GM19351 (cell line): ENCODE measurements at regions not wholly inside any gene's neighbourhood (a gene's known extent, or its start where the extent isn't known, plus 50 kb on each side); places are given as distances from the start of the nearest gene placed in this dataset.

Experiments used
- ATAC-seq: cut with Tn5 transposase; IDR thresholded peaks from one replicate; pipeline ENCODE4 v1.9.1; 2021; ENCODE audit warnings: mild to moderate bottlenecking, moderate library complexity; ENCODE audit not compliant: unreplicated experiment

GRCh38 chr2:134109725-134110124 is 144.1 kb upstream of the MGAT5 start:
- no peak for ATAC-seq

DNA sequence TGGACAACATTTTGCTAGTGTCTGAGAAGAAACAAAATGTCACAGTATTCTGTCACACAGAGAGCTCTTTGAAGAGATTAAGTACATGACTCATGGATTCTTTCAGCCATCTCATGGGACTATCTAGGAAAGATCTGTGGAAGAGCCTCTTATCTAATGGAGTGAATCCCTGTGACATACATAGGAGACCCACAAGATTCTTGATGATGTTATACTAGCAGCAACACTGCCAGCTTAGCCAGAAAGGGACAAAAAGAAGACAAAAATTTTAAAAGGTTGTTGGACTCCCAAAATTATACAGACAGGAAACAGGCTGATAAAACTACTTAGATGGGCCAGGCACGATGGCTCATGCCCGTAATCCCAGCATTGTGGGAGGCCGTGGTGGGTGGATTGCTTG is 143.3 kb upstream of the MGAT5 start:
- no peak for ATAC-seq

DNA sequence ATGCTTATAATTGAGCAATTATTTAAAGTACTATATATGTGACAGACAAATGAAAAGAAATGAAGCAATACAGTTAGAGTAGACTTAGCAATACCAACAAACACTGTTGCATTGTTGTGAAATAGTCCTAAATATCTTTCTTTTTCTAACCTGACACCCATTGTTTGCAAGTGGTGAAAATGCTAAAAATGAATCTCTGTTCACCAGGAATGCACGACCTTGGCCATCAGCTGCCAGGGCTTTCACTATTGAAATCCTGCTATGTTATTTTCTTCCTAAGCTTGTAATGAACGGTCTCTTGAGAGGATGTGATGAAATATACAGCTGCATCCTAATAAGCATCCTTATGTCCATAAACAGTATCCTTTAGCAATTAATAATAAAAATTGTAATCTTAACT is 136.2 kb upstream of the MGAT5 start:
- ATAC-seq, result no peak

DNA sequence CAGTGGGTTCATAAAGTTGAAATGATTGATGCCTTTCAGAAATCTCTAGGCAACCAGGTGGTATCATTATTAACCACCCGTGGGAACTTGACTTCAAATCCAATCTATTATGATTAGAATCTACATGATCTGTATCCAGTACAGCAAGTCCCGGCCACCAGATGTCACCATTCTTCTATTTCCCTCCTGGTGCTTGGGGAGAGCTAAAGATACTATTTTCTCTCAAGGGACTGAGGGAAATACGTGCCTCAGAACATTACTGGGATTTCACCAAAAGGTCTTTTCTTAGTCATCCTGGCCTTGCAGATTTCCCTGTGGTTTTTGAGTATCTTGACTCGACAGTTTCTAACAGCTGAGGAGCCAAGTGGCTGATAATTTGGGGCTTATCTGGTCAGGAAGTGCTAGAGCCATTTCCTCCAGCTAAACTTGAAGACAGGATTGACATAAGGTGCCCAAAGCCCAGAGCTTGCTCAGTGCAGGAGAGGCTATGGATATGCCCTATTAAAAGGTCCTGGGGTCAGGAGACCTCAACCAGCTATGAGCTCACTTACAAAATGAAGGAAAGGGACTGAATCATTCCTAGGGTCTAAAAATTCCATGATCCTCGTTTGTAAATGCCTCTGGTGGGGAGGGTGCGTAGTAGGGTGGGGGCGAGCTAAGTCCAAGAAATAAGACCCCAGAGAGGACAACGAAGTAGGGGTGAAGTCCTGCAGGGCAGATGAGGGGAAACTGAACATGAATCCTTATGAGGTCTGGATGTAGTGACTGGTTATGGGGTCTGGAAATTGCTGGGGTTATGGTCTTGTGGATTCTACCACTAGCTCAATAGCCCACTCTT is 135.4 kb upstream of the MGAT5 start:
- peak; percentile 41 for ATAC-seq

GRCh38 chr2:134119117-134119712 is 134.7 kb upstream of the MGAT5 start:
- ATAC-seq, result peak; percentile 17

DNA sequence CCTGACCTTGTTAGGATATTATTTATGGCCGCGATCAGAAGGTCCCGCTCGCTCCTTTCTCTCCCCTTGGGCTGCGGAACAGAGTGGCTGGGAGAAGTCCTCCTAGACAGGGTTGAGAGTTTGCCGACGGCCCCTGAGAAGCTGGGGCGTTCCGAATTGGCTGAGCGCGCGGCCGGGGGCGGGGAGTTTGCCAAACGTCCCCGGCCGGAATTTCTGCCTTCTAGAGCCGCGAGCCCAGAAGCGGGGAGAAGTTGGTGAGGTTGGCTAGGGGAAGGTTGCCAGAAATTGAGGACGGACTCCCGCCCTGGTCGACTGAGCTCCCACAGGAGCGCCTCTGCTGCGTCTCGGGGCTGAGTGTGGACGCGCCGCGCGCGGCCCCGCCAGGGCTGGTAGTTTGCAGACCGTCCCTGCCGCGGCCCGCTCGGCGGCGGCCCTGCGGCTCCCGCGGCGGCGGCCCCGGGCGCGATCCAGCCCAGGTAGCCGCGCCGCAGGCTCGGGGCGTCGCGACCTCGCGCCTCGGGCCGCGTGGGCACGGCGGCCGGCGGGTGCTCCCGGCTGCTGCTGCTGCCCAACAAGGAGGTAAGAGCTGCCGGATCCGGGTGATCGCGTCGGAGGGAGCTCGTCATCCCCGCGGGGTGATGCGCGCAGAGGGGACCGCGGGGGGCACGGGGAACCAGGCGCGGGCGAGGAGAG is 134.0 kb upstream of the MGAT5 start:
- ATAC-seq, result peak; percentile 54

DNA sequence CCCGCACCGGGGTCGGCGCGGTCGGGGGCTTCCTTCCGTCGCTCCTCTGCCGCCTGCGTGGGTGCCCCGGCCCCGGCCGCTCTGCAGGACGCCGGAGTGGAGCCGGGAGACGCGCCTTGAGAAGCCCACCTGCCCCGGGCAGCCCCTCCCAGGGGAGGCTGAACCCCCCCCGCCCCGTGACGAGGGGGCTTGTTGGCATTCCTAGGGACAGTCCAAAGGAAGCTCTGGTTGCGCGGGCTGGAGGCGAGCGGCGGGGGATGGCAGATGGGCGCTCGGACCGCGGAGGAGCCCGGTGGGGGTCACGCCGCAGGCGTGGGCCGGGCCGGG is 133.5 kb upstream of the MGAT5 start:
- ATAC-seq, result no peak

DNA sequence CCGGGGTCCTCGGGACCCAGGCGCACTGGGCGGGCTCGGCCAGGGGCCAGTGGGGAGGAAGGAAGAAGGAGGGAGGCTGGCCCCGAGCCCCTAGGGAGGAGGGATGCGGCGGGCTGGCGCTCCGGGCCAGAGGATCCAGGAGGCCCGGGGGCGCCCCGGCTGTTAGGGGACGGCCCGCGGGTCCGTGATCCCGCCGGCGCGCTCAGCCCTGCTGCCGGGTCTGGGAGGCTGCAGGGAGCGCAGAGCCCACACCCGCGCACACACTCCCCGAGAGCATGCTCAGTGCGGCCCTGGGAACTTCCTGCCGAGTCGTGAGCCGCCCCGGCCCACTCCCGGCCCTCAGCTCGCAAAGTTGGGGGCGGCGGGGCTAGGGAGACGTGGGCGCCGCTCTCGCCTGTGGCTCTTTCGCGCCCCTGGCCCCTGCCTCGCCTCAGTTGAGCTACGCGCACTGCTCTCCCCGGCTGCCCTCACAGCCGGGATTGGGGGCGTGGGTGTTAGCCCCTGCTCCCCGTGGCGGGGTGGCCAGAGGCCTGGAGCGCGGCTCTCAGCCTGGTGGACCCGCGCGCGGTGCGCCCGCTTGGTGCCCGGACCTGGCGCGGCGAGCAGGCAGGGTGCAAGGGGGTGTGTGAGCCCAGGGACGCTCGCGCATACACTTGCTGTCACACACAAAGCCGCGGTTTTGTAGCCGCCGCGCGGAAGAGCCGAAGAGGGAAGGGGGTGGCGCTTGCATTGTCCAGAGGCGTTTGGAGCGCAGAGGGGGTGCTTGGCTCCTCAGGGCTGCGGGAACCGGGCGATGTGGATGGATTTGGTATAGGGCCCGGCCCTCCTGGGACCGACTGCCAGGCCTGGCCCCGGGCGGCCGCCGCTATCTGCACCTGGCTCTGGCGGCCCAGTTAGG is 132.9 kb upstream of the MGAT5 start:
- peak; percentile 47 for ATAC-seq

DNA sequence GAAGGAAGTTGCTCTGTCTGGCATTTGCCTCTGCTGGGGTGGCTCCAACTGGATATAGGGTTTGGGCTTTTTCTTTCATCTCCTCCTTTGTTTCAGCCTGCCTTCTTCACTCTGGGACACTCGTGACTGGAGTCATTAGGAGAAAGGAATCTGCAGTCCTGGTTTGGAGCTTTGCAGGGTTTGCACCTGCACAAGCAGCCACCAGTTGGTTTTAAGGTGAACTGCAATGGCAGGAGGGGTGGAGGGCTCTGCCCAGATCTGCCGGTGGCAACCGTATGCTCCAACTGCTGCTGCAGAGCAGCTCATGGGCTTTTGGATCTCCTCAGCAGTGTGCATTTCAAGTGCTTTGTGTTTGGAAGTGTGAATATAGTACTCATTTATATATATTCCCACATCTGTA is 131.3 kb upstream of the MGAT5 start:
- no peak for ATAC-seq

GRCh38 chr2:134123332-134123731 is 130.5 kb upstream of the MGAT5 start:
- ATAC-seq, result no peak

GRCh38 chr2:134124047-134124753 is 129.7 kb upstream of the MGAT5 start:
- ATAC-seq, result no peak

DNA sequence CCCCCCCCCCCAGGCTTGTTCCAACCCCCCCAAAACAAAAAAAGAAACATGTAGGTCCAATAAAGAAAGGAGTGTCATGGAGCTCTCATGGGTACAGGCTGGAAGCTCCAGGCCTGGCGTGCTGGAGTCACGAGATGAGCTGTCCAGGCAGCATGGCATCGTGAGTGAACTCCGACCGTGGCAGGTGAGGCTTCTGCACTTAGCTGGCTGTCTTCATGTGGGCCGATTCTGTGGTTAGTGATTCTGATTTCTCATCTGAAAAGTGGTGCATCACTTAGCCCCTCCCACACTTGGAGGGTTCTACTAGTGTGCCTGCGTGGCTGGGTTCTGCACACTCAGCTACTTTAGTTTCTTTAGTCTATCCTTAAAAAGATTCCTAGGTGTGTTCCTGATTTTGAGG is 126.4 kb upstream of the MGAT5 start:
- peak; percentile 85 for ATAC-seq

- no peak for ATAC-seq
Measured at GRCh38 chr2:134128746-134129145, 125.1 kb upstream of the MGAT5 start.

DNA sequence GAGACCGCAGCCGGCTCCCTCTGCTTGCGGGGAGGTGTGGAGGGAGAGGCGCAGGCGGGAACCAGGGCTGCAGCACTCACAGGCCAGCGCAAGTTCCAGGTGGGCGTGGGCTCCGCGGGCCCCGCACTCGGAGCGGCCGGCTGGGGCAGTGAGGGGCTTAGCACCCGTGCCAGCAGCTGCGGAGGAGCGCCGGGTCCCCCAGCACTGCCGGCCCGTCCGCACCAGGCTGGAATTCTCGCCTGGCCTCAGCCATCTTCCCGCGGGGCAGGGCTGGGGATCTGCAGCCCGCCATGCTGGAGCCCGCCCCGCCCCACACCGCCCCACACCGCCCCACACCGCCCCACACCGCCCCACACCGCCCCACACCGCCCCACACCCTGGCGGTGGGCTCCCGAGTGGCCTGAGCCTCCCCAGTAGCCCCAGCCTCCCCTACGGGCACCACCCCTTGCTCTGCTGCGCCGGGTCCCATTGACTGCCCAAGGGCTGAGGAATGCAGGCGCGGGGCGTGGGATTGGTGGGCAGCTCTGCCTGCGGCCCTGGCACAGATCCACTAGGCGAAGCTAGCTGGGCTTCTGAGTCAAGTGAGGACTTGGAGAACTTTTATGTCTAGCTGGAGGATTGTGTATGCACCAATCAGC is 123.9 kb upstream of the MGAT5 start:
- no peak for ATAC-seq

DNA sequence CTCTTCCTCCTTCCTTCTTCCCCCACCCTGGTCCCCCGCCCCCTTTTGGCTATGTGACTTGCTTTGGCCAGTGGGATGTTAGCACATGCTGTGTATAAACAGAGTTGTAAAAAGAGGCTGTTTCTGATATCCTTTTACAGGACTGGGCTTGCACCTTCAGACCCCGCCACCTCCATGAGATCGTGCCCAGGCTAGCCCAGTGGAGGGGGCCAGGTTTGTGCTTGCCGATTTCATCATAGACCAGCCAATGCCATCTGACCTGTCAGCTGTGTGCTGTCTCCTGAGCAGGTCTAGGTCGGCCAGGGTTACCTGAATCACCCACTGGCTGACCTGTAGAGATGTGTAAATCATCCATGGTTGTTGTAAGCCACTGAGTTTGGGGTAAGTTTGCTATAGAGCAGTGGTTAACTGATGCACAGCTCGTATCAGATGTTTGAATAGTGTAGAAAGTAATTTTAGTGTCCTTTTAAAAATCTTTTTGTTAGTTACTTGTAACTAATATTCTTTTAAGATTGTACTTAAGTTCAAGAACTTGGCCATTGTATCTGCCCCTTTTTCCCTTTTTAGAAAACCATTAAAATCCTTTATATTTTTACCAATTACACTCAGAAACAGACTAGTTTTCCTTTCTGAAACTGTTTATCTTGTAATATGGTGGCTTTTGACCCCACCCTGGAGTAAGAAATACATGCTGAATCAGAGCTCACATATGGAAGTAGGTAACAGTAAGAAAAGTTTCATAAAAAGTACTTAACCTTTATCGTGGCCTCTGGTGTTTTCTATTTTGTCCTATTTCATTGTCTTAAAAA is 122.0 kb upstream of the MGAT5 start:
- no peak for ATAC-seq

DNA sequence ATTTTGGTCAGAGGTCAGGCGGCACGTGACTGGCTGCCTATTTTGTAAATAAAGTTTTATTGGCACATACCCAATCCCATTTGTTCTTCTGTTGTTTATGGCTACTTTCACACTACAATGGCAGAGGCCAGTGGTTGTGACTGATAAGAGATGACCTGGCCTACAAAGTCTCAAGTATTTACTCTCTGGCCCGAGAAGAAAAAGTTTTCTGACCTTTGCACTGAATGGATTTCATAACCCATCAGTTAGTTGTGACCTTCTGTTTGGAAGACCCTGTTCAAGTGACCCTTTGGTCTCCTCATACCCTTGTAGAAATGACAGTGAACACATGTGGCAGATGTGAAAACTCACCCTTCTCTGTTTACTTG is 121.4 kb upstream of the MGAT5 start:
- ATAC-seq, result no peak

DNA sequence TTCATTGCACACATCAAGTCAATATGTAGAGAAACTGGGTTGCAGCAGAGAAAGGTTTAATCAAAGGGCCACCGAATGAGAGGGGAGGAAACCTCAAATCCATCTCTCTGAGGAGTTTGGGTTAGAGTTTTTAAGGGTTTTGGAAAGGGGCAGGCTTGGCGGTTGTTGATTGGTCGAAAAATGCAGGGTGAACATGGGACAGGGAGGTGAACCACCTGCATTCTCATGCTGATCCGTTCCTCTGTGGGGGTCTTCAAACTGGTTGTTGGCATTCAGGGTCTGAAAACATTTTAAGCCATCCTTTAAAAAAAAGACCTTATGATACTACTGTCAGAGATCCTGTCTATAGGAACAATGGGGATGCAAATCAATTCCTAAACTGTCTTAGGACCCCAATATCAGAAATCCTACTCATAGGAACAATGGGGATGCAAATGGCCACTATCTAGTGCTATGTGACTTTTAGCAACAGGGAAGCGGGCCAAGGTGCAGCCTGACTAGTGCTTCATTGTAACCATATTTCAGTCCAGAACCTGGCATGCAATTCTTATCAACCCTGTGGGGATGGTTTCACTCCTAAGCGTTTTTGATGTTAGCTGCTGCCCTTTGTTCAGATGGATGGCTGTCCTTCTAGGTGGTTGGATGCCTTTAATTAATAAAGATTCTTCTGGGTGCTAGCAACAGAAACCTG is 120.1 kb upstream of the MGAT5 start:
- ATAC-seq, result no peak

- ATAC-seq, result no peak
Measured at GRCh38 chr2:134134313-134134706, 119.6 kb upstream of the MGAT5 start.

DNA sequence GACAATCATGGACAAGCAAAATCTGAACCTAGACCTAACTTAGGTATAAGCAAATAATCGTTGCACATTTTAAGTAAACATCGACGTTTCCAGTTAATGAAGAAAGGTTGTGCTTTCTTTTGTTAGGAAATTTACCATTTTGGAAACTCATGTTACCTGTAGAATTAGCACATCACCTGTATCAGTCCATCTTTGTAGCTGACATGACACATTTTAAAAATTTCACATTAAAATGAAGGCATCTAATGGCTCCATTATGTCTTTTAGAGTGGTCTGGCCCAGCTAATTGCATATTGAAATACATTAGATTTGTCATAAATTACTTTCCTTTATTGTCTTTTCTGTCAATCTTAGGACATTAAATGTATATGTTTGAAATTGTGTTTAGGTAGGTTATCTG is 119.0 kb upstream of the MGAT5 start:
- ATAC-seq, result no peak
